Activated CD8-positive, alpha-beta memory T cell treated with anti-CD3 and anti-CD28 coated beads for 4 hours (primary cell): ENCODE measurements at regions not wholly inside any gene's neighbourhood (a gene's known extent, or its start where the extent isn't known, plus 50 kb on each side); places are given as distances from the start of the nearest gene placed in this dataset.

ENCODE experiments used
- DNase-seq, 2 donors: peaks; one replicate each; pipeline ENCODE4 v3.0.0-alpha.2; 2020; ENCODE audit warnings: low read depth in 2 of 2

GRCh38 chr6:21469213-21469612 is 124.3 kb upstream of the SOX4 start:
- DNase-seq, result no peak

GRCh38 chr6:21476112-21476511 is 117.4 kb upstream of the SOX4 start:
- DNase-seq, result no peak

GRCh38 chr6:21478411-21478810 is 115.1 kb upstream of the SOX4 start:
- no peak for DNase-seq

- no peak for DNase-seq
These were observed 114.5 kb upstream of the SOX4 start for GRCh38 chr6:21478883-21479539.

GRCh38 chr6:21486115-21486514 is 107.4 kb upstream of the SOX4 start:
- no peak for DNase-seq

GRCh38 chr6:21489826-21490225 is 103.7 kb upstream of the SOX4 start:
- DNase-seq, result no peak

GRCh38 chr6:21491955-21492354 is 101.6 kb upstream of the SOX4 start:
- DNase-seq, result no peak

GRCh38 chr6:21494505-21494904 is 99.0 kb upstream of the SOX4 start:
- no peak for DNase-seq

GRCh38 chr6:21496196-21496595 is 97.4 kb upstream of the SOX4 start:
- DNase-seq, result no peak

GRCh38 chr6:21496706-21497105 is 96.8 kb upstream of the SOX4 start:
- no peak for DNase-seq

GRCh38 chr6:21500314-21501020 is 93.1 kb upstream of the SOX4 start:
- no peak for DNase-seq

- DNase-seq, result no peak
These were observed 92.6 kb upstream of the SOX4 start for GRCh38 chr6:21501021-21501354.

GRCh38 chr6:21501815-21502214 is 91.7 kb upstream of the SOX4 start:
- DNase-seq, result no peak

- DNase-seq, result no peak
These were observed 90.9 kb upstream of the SOX4 start for GRCh38 chr6:21502682-21503081.

GRCh38 chr6:21504790-21505189 is 88.8 kb upstream of the SOX4 start:
- DNase-seq, result no peak

GRCh38 chr6:21505574-21505990 is 88.0 kb upstream of the SOX4 start:
- no peak for DNase-seq

- no peak for DNase-seq
These were observed 87.4 kb upstream of the SOX4 start for GRCh38 chr6:21506126-21506525.

GRCh38 chr6:21507811-21508210 is 85.7 kb upstream of the SOX4 start:
- DNase-seq, result no peak

- no peak for DNase-seq
These were observed 84.8 kb upstream of the SOX4 start for GRCh38 chr6:21508753-21509152.

- DNase-seq, result no peak
These were observed 81.5 kb upstream of the SOX4 start for GRCh38 chr6:21511891-21512550.

- DNase-seq, result no peak
These were observed 79.3 kb upstream of the SOX4 start for GRCh38 chr6:21514288-21514687.

- DNase-seq, result no peak
These were observed 75.2 kb upstream of the SOX4 start for GRCh38 chr6:21518317-21518716.

GRCh38 chr6:21519642-21520041 is 73.9 kb upstream of the SOX4 start:
- DNase-seq, result no peak
